ENCODE measurements at regions not wholly inside any gene's neighbourhood (a gene's known extent, or its start where the extent isn't known, plus 50 kb on each side); places are given as distances from the start of the nearest gene placed in this dataset.
"Not testable (repeated sequence)": the region's sequence is repeated elsewhere in the genome, so short reads cannot be mapped to it uniquely, and the experiment has no call there.

DNA sequence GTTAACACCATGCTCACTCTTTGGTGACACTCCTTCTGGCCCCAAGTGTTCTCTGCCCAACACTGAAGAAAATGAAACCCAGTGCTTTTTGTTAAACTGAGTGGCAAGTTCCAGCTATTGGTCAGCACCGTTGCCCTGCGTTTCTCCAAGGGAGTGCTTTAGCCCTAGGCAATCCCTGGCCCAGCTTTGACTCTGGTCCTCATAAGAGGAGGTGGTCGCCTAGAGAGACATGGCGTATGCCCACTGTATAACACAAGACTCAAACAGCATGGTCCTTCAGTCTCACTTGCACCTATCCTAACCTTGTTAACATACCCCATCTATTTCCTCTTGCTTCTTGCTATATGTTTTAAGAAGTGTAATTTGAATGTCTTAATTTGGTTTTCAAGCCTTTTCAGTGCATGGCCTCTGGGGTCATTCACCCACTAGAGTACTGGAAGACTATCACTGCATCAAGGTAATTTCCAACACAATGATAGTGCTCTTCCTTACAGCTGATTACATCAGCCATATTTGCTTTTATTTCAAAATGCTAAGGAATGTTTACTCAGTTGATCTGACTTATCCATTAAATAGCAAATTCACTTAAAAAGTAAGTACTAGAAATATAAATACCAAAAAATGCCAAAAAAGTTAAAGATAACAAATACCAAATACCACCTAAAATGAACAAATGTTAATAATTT, 190.5 kb upstream of the SOX21 start:
- DNase-seq: no peak

- no peak for DNase-seq
These were observed 188.7 kb upstream of the SOX21 start for GRCh38 chr13:94901070-94901469.

GRCh38 chr13:94896719-94897317, 184.5 kb upstream of the SOX21 start:
- DNase-seq: no peak

DNA sequence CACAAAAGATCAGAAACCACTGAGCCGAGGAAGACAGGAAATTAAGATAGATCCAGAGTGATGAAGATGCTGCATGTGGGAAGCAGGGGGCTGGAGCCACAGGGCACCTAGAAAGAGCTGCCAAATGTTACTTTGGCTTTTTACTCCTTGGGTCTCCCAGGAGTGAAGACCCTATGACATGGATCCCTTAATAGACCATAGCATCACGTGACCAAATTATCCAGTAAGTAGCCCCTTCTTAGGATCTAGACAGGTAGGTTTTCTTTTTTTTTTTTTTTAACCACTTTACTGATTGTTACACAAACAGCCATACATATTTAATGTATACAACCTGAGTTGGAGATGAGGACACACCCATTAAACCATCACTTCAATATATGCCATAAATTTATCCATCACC, 183.9 kb upstream of the SOX21 start:
- DNase-seq: no peak

DNA sequence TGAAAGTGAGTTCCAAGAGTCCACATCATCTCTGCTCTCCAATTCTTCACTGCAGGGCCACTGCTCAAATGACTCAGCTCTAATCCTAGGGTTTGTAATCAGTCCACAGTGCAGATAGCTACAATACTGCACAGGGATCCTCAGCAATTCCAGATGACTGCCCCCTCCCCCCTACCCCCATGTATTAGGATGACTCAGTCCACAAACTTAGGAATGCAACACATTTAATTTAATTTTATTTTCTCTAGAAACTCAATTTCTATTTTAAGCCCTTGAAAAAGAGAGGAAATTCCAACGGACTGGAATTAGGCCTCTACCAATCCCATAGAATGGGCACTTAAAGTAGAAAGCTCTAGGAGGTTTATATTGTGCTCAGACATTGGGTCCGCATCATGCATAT, 173.8 kb upstream of the SOX21 start:
- DNase-seq: no peak

GRCh38 chr13:94880463-94880862, 168.1 kb upstream of the SOX21 start:
- DNase-seq: no peak

- no peak for DNase-seq
These were observed 166.3 kb upstream of the SOX21 start for GRCh38 chr13:94878602-94879165.

DNA sequence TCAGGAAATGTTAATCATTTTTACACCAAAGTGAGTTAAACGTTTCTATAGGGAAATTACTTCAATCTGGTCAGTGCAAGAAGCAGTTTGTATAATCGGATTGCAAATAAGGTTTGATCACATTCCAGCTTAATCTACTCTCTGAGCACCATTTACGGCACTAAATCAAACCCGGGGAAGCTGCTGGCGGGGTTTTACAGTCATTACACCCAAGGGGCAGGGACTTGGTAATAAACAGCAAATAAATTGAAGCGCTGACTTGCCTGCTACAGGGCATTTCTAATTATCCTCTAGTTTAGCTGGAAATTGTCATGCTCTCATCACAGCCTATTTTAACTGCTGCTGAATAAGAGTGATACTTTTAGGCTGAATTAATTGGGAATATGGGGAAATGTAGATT, 152.1 kb upstream of the SOX21 start:
- no peak for DNase-seq

DNA sequence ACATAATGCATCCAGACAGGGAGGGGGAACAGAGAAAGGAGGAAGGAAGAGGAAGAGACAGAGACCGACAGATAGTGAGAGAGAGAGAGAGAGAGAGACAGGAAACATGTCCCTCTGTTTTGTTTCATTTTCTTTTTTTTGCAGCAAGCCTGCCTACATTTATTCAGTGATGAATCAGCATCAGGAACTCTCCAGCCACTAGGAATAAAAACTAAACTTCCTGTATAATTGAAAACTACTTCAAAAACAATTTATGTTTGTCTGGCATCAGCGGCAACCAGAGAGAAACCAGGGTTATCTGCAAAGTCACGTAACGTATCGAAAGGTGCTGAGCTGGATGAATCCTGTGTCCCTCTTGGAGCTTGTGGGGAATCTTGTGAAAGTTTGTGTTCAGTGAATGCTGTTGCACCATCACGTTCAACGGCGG, 148.6 kb upstream of the SOX21 start:
- DNase-seq: peak; percentile 34

DNA sequence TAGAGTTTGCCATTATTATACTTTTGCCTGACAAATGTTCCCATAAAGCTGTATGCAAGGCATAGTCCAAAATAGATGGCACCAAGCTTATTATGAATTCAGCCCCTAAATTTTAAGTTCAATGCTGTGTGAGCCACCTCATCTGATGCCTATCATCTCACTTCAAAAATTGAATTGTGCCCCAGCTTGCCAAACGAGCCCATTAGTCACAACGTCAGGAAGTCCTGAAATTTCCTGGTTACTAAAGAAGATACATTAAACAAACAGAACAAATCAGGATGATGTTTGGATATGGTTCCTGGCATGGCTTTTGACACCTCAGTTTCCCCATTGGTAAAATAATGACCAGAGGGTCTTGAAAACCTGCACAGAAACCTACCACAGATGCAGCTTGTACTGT, 147.5 kb upstream of the SOX21 start:
- no peak for DNase-seq

DNA sequence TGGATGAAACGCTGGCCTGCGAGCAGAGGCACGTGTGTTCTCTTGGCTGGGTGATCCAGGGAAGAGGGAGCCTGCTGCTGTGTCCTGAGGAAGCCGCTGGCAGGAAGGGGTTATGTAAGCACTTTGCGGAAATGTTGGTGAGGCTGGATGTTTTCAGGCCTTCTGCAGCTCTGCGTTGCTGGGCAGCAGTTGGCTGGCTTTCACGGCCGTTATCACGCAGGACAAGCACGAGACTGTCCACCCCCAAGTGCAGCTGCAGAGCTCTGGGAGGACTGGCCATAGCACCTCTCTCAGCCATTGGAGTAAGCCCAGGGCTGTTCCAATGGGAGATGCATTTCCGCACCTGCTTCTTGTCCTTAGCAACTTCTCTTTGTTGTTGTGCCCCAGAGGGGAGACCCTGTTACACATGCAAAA, 146.9 kb upstream of the SOX21 start:
- no peak for DNase-seq

DNA sequence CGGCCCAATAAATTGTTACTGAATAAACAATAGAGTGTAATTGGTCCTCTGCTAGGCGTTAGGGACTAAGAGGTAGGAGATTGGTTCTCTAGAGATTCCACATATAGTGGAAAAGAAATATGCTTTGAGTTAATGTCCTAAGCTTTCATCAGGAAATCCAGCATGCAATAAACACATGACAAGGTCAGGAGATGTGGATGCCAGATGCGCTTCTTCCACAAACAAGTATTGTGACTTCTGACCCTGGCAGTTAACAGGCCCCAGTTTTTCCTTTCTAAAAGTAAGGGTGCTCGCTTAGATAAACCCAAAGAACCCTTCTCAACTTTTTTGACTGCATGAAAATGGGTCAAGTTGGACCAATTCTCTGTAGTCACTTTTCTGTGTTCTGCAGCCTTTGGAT, 146.5 kb upstream of the SOX21 start:
- DNase-seq: no peak

DNA sequence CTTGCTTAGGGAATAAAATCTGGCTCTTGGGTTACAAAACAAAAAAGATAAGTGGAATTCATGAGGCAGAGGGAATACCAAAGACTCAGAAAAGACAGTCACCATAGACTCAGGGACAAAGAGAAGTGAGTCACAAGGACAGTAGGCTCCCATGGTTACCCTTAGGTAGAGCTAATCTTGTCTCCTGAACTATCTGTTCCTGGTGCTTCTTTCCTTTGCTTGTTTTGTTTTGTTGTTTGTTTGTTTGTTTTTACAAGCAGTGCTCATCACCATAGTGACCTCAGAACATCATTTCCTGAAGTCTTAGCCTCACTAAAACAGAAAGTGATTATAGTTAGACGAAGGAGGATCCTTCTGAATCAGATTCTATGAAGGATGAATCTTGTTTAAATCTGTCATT, 142.3 kb upstream of the SOX21 start:
- DNase-seq: no peak

DNA sequence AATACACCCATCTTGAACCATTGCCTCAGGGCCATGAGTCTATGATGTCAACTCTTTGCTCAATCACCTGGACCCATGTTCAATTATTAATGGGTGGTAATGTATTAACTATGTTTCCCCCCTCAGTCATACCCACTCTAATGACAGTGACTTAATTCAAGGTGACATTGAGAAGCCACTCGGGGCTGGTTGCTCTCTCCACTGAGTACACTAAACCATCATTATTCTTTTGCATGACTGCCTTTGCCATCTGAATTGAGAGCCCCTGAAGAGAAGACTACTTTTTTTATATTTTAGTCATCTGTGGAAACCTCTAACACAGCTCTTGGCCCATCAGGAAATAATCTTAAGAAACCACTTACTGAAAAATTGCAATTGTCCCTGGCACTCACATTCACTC, 139.2 kb upstream of the SOX21 start:
- DNase-seq: no peak

GRCh38 chr13:94849254-94849653, 136.9 kb upstream of the SOX21 start:
- DNase-seq: no peak

- DNase-seq: no peak
These were observed 130.6 kb upstream of the SOX21 start for GRCh38 chr13:94842901-94843300.

DNA sequence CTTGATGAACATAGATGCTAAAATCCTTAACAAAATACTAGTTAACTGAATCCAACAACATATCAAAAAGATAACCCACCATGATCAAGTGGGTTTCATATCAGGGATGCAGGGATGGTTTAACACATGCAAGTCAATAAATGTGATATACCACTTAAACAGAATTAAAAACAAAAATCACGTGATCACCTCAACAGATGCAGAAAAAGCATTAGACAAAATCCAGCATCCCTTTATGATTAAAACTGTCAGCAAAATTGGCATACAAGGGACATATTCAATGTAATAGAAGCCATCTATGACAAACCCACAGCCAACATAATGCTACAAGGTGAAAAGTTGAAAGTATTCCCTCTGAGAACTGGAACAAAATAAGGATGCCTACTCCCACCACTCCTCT, 124.7 kb upstream of the SOX21 start:
- not testable (repeated sequence) for DNase-seq

- no peak for DNase-seq
These were observed 117.6 kb upstream of the SOX21 start for GRCh38 chr13:94829837-94830365.

DNA sequence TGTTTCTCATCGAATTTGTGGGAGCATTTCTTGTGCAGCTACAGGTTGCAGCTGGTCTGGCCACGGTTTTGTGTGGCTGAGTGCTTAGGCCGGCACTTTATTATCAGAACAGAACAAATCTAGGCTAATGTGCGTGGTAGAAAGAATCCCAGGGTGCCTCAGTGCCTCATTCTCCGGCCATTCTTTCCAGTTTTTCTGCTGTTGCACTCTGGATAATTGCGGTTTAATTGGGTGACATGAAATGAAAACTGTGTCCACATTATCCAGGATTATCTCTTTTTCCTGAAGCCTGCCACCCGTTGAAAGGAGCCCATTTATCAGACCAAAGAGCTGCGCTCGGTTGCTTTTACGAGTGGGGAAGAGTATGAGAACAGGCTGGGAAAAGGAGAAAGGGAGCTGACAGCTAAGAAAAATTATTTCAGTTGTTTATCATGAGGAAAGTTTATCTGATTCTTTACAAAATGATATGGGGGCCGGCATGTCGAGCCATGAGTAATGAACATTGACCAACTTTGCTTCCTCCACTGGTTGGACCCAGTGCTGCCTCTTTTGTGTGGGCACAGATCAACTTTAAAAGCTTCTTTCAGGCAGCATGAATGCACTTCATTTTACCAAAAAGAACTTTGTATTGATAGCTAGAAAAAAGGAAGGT, 117.0 kb upstream of the SOX21 start:
- DNase-seq: no peak

DNA sequence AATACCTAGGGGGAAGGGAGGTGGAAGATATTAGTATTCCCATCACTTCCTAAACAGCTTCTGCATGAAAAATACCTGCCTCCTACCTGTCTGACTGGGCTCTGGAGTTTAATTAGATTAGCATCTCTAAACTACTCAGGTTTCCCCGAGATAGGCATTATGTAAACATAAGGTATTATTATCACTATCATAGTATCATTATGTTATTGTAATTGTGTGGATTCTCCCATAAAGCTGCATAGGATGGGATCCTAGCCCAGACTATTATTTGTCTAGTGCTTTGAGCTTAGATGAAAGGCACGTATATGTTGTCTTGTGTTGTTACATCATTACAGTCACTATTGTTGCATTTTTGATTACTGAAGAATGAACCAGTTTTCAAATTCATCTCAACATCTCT, 115.2 kb upstream of the SOX21 start:
- no peak for DNase-seq

- DNase-seq: no peak
These were observed 113.2 kb upstream of the SOX21 start for GRCh38 chr13:94825507-94825906.

DNA sequence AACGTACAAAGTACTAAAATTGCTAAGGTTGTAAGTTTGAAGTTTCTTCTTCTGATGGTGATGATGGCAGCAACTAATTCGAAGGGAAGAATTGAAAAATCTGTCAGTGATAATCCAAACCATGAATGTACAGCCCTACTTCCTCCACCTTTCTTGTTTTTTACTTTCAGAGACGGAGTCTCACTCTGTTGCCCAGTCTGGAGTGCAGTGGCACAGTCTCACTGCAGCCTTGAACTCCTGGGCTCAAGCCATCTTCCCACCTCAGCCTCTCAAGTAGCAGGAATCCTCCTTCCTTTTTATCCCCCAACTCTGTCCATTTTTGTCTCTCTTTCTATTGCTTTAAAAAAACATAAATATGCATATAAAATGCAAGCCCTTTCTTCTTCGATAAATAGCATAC, 112.3 kb upstream of the SOX21 start:
- no peak for DNase-seq

GRCh38 chr13:94822356-94822755, 110.0 kb upstream of the SOX21 start:
- no peak for DNase-seq

- DNase-seq: no peak
These were observed 103.9 kb upstream of the SOX21 start for GRCh38 chr13:94816256-94816655.

All from NCI-H510A treated with DMSO at 0.1 percent for 48 hours (cell line).